H1 (cell line): ENCODE measurements at regions not wholly inside any gene's neighbourhood (a gene's known extent, or its start where the extent isn't known, plus 50 kb on each side); places are given as distances from the start of the nearest gene placed in this dataset.

Experiments used
- CTCF ChIA-PET: fragments of 300-600 bp; sonication (Branson Sonifier 250); formaldehyde crosslinking; loops from one replicate; lab custom pipeline; 2021; ENCODE audit not compliant: partially characterized antibody; lab: Charles Lee
- POLR2A ChIA-PET: fragments of 300-600 bp; sonication (Branson Sonifier 250); formaldehyde crosslinking; loops from one replicate; lab custom pipeline; 2021; ENCODE audit warnings: inconsistent platforms; ENCODE audit not compliant: partially characterized antibody; lab: Charles Lee
- DNase-seq, 2 experiments: peaks; one replicate each; pipeline versions ENCODE4 v3.0.0 to v3.0.0-alpha.2; 2010 to 2022; ENCODE audit warnings: low spot score in 2 of 2, low read depth in 1 of 2, mixed read lengths in 1 of 2
- FAIRE-seq: peaks from 2 replicates; lab custom pipeline; 2011; peaks lifted over from hg19 to GRCh38; lab: Jason Lieb, UNC
- H2AFZ ChIP-seq: 2 replicates; pipeline ENCODE4 v1.8.1; 2012; ENCODE audit warnings: low read length, inconsistent platforms
- H2AK5ac ChIP-seq: 2 replicates; pipeline ENCODE4 v1.6.1; 2013; ENCODE audit warnings: low read depth, low read length
- H2BK120ac ChIP-seq: replicated peaks from 2 replicates; pipeline ENCODE3; 2013; ENCODE audit warnings: low read depth, low read length, inconsistent platforms
- H2BK12ac ChIP-seq: 2 replicates; pipeline ENCODE4 v1.6.1; 2013; ENCODE audit warnings: low read depth, low read length
- H2BK15ac ChIP-seq: 2 replicates; pipeline ENCODE4 v1.6.1; 2013; ENCODE audit warnings: low read length
- H2BK20ac ChIP-seq: 2 replicates; pipeline ENCODE4 v1.6.1; 2013; ENCODE audit warnings: low read length
- H2BK5ac ChIP-seq: 2 replicates; pipeline ENCODE4 v1.6.1; 2013; ENCODE audit warnings: low read depth, low read length
- H3K14ac ChIP-seq: 2 replicates; pipeline ENCODE4 v1.6.1; 2013; ENCODE audit warnings: inconsistent platforms; ENCODE audit not compliant: insufficient read length
- H3K18ac ChIP-seq: 2 replicates; pipeline ENCODE4 v1.6.1; 2013; ENCODE audit warnings: low read length; ENCODE audit errors: extremely low read depth
- H3K23ac ChIP-seq: 2 replicates; pipeline ENCODE4 v1.6.1; 2013; ENCODE audit warnings: inconsistent platforms; ENCODE audit not compliant: insufficient read length
- H3K23me2 ChIP-seq: 2 replicates; pipeline ENCODE4 v1.6.1; 2013; ENCODE audit warnings: low read depth, low read length
- H3K27ac ChIP-seq: 2 replicates; pipeline ENCODE4 v1.6.1; 2011; ENCODE audit warnings: low read depth, low read length, inconsistent platforms
- H3K27me3 ChIP-seq, 4 experiments: replicated peaks in 1 of 4; 1 replicate in 1 of 4; 2 replicates in 3 of 4; pipeline versions ENCODE4 v1.6.1 to v1.8.1; 2011 to 2013; ENCODE audit warnings: low read length in 3 of 4, mild to moderate bottlenecking in 3 of 4, inconsistent platforms in 2 of 4, mixed read lengths in 2 of 4, moderate library complexity in 1 of 4; ENCODE audit not compliant: control insufficient read depth in 3 of 4, insufficient read depth in 3 of 4; ENCODE audit errors: extremely low read depth in 1 of 4
- H3K36me3 ChIP-seq, 4 experiments: 2 replicates each; pipeline versions ENCODE4 v1.6.1 to v1.8.1; 2011 to 2013; ENCODE audit warnings: mild to moderate bottlenecking in 4 of 4, low read length in 3 of 4, moderate library complexity in 2 of 4, control low read depth in 1 of 4, inconsistent platforms in 1 of 4; ENCODE audit not compliant: insufficient read depth in 4 of 4, control insufficient read depth in 2 of 4
- H3K4ac ChIP-seq: replicated peaks from 2 replicates; pipeline ENCODE3; 2013; ENCODE audit warnings: low read length, low read depth, mixed read lengths, inconsistent platforms; ENCODE audit not compliant: insufficient read length
- H3K4me1 ChIP-seq, 4 experiments: replicated peaks in 1 of 4; 1 replicate in 1 of 4; 2 replicates in 3 of 4; pipeline versions ENCODE4 v1.6.1 to v1.8.1; 2011 to 2013; ENCODE audit warnings: low read length in 3 of 4, inconsistent platforms in 2 of 4, mixed read lengths in 1 of 4; ENCODE audit not compliant: insufficient read depth in 4 of 4, control insufficient read depth in 3 of 4
- H3K4me2 ChIP-seq, 2 experiments: 2 replicates each; pipeline versions ENCODE4 v1.6.1 to v1.8.1; 2011 to 2013; ENCODE audit warnings: low read depth in 2 of 2, low read length in 2 of 2, control low read depth in 1 of 2, inconsistent platforms in 1 of 2, mild to moderate bottlenecking in 1 of 2; ENCODE audit not compliant: insufficient read depth in 1 of 2
- H3K4me3 ChIP-seq, 4 experiments: fragments of 200-600, 300-600 bp in 1 of 4; sonication (generic), shearing (Covaris generic), sonication (Bioruptor Twin) in 1 of 4; 2 replicates each; pipeline versions ENCODE4 v1.5.1 to v1.8.1; 2011 to 2016; ENCODE audit warnings: low read length in 4 of 4, low read depth in 3 of 4, control low read depth in 2 of 4, inconsistent platforms in 2 of 4, mild to moderate bottlenecking in 2 of 4, mixed read lengths in 1 of 4, moderate library complexity in 1 of 4; ENCODE audit not compliant: insufficient read depth in 2 of 4; ENCODE audit errors: extremely low read depth in 1 of 4
- H3K56ac ChIP-seq: replicated peaks from 2 replicates; pipeline ENCODE3; 2013; ENCODE audit warnings: low read depth, mild to moderate bottlenecking, mixed read lengths, low read length, inconsistent platforms; ENCODE audit not compliant: insufficient read length
- H3K79me1 ChIP-seq: 2 replicates; pipeline ENCODE4 v1.6.1; 2013; ENCODE audit warnings: low read depth, low read length, control low read depth
- H3K79me2 ChIP-seq, 2 experiments: 2 replicates each; pipeline versions ENCODE4 v1.6.1 to v1.8.1; 2012 to 2013; ENCODE audit warnings: low read length in 2 of 2, mild to moderate bottlenecking in 2 of 2, inconsistent platforms in 1 of 2; ENCODE audit not compliant: insufficient read depth in 2 of 2, control insufficient read depth in 1 of 2
- H3K9ac ChIP-seq, 4 experiments: replicated peaks in 1 of 4; 1 replicate in 1 of 4; 2 replicates in 3 of 4; pipeline versions ENCODE4 v1.6.1 to v1.8.1; 2011 to 2013; ENCODE audit warnings: low read depth in 3 of 4, low read length in 3 of 4, control low read depth in 2 of 4, mild to moderate bottlenecking in 2 of 4, moderate library complexity in 2 of 4, inconsistent platforms in 1 of 4; ENCODE audit errors: extremely low read depth in 1 of 4
- H3K9me3 ChIP-seq, 2 experiments: 2 replicates each; pipeline versions ENCODE4 v1.6.1 to v1.8.1; 2012 to 2013; ENCODE audit warnings: mild to moderate bottlenecking in 2 of 2, moderate library complexity in 2 of 2, control low read depth in 1 of 2, inconsistent platforms in 1 of 2, low read depth in 1 of 2, low read length in 1 of 2, mixed read lengths in 1 of 2; ENCODE audit not compliant: insufficient read depth in 2 of 2
- H4K20me1 ChIP-seq, 2 experiments: replicated peaks in 1 of 2; 2 replicates each; pipeline versions ENCODE3 to v1.8.1; 2011 to 2013; ENCODE audit warnings: inconsistent platforms in 2 of 2, low read length in 2 of 2, mild to moderate bottlenecking in 1 of 2; ENCODE audit not compliant: insufficient read depth in 2 of 2, control insufficient read depth in 1 of 2
- H4K5ac ChIP-seq: 2 replicates; pipeline ENCODE4 v1.6.1; 2013; ENCODE audit warnings: low read length, low read depth, mixed read lengths, inconsistent platforms; ENCODE audit not compliant: insufficient read length
- H4K8ac ChIP-seq: 2 replicates; pipeline ENCODE4 v1.8.0; 2013; ENCODE audit warnings: mild to moderate bottlenecking, moderate library complexity, low read length, inconsistent platforms; ENCODE audit not compliant: insufficient read depth; ENCODE audit errors: extremely low read depth
- H4K91ac ChIP-seq: replicated peaks from 2 replicates; pipeline ENCODE3; 2013; ENCODE audit warnings: low read length, mixed read lengths, inconsistent platforms; ENCODE audit not compliant: insufficient read length
- TF ChIP-seq, protein P1 (sequence below): fragments of 300-600 bp; sonication (generic); IDR thresholded peaks from 2 replicates; pipeline ENCODE4 v1.7.1; 2012; ENCODE audit warnings: low read length, moderate library complexity, mild to moderate bottlenecking, inconsistent platforms; ENCODE audit not compliant: insufficient replicate concordance

DNA sequence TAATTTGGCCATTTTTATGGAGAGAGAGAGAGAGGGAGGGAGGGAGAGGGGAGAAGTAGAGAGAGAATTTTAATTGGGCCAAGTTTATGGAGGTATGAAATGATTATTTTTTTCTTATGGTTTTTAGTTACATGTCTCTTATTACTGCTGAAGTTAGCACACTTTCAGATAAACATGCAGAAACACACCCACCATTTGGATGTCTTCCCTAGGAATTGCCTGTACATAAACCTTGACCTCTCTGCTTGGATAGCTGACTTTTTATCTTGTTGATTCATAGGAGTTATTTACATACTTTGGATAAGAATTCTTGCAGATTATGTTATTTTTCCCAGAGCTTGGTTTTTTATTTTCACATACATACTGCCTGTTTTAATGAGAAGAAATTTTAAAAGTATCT is 310.2 kb upstream of the ADAMTS5 start:
- Histone ChIP-seq H3K23ac (no peak overlapping the region), H4K20me1 (no peaks in the 10 kb centered on the region), H3K18ac (no peak overlapping the region), H2BK12ac (no peak overlapping the region), H4K91ac (no peak overlapping the region), H3K4me1 (no peaks in the 10 kb centered on the region), H3K9ac (no peak overlapping the region), H3K79me2 (no peaks in the 10 kb centered on the region), H4K8ac (no peak overlapping the region), H2AFZ (no peak overlapping the region), H3K27ac (no peak overlapping the region), H2BK15ac (no peak overlapping the region), H2BK5ac (no peak overlapping the region), H3K27me3 (no peaks in the 10 kb centered on the region), H3K4me2 (no peak overlapping the region), H2BK120ac (no peak overlapping the region), H3K4ac (no peak overlapping the region), H3K4me3 (no peak overlapping the region), H3K56ac (no peak overlapping the region), H4K5ac (no peak overlapping the region), H3K36me3 (no peaks in the 10 kb centered on the region), H3K79me1 (no peaks in the 10 kb centered on the region), H3K9me3 (no peaks in the 10 kb centered on the region), H2BK20ac (no peak overlapping the region), H3K14ac (no peak overlapping the region), H3K23me2 (no peaks in the 10 kb centered on the region; the same call in 1 of the 2 replicates), H2AK5ac (no peak overlapping the region)
- no peak for FAIRE-seq
- DNase-seq: no peak
- POLR2A ChIA-PET: no interaction called here
- CTCF ChIA-PET: interaction anchor here (0.6 to 1.3 kb wide), 2 partner anchors 288 to 315 kb away, joined by 3 read pairs; no protein-coding TSS in a partner anchor
- TF ChIP-seq, protein P1, sequence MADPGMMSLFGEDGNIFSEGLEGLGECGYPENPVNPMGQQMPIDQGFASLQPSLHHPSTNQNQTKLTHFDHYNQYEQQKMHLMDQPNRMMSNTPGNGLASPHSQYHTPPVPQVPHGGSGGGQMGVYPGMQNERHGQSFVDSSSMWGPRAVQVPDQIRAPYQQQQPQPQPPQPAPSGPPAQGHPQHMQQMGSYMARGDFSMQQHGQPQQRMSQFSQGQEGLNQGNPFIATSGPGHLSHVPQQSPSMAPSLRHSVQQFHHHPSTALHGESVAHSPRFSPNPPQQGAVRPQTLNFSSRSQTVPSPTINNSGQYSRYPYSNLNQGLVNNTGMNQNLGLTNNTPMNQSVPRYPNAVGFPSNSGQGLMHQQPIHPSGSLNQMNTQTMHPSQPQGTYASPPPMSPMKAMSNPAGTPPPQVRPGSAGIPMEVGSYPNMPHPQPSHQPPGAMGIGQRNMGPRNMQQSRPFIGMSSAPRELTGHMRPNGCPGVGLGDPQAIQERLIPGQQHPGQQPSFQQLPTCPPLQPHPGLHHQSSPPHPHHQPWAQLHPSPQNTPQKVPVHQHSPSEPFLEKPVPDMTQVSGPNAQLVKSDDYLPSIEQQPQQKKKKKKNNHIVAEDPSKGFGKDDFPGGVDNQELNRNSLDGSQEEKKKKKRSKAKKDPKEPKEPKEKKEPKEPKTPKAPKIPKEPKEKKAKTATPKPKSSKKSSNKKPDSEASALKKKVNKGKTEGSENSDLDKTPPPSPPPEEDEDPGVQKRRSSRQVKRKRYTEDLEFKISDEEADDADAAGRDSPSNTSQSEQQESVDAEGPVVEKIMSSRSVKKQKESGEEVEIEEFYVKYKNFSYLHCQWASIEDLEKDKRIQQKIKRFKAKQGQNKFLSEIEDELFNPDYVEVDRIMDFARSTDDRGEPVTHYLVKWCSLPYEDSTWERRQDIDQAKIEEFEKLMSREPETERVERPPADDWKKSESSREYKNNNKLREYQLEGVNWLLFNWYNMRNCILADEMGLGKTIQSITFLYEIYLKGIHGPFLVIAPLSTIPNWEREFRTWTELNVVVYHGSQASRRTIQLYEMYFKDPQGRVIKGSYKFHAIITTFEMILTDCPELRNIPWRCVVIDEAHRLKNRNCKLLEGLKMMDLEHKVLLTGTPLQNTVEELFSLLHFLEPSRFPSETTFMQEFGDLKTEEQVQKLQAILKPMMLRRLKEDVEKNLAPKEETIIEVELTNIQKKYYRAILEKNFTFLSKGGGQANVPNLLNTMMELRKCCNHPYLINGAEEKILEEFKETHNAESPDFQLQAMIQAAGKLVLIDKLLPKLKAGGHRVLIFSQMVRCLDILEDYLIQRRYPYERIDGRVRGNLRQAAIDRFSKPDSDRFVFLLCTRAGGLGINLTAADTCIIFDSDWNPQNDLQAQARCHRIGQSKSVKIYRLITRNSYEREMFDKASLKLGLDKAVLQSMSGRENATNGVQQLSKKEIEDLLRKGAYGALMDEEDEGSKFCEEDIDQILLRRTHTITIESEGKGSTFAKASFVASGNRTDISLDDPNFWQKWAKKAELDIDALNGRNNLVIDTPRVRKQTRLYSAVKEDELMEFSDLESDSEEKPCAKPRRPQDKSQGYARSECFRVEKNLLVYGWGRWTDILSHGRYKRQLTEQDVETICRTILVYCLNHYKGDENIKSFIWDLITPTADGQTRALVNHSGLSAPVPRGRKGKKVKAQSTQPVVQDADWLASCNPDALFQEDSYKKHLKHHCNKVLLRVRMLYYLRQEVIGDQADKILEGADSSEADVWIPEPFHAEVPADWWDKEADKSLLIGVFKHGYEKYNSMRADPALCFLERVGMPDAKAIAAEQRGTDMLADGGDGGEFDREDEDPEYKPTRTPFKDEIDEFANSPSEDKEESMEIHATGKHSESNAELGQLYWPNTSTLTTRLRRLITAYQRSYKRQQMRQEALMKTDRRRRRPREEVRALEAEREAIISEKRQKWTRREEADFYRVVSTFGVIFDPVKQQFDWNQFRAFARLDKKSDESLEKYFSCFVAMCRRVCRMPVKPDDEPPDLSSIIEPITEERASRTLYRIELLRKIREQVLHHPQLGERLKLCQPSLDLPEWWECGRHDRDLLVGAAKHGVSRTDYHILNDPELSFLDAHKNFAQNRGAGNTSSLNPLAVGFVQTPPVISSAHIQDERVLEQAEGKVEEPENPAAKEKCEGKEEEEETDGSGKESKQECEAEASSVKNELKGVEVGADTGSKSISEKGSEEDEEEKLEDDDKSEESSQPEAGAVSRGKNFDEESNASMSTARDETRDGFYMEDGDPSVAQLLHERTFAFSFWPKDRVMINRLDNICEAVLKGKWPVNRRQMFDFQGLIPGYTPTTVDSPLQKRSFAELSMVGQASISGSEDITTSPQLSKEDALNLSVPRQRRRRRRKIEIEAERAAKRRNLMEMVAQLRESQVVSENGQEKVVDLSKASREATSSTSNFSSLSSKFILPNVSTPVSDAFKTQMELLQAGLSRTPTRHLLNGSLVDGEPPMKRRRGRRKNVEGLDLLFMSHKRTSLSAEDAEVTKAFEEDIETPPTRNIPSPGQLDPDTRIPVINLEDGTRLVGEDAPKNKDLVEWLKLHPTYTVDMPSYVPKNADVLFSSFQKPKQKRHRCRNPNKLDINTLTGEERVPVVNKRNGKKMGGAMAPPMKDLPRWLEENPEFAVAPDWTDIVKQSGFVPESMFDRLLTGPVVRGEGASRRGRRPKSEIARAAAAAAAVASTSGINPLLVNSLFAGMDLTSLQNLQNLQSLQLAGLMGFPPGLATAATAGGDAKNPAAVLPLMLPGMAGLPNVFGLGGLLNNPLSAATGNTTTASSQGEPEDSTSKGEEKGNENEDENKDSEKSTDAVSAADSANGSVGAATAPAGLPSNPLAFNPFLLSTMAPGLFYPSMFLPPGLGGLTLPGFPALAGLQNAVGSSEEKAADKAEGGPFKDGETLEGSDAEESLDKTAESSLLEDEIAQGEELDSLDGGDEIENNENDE: no peak
